CD4-positive, alpha-beta T cell (primary cell): ENCODE measurements at regions not wholly inside any gene's neighbourhood (a gene's known extent, or its start where the extent isn't known, plus 50 kb on each side); places are given as distances from the start of the nearest gene placed in this dataset.

Experiments used
- ATAC-seq: fragments of 200-7000 bp; cut with Tn5 transposase; one replicate; pipeline ENCODE4 v1.10.0; 2022; ENCODE audit warnings: mild to moderate bottlenecking; ENCODE audit not compliant: poor library complexity
- CTCF ChIA-PET: fragments of 350-600 bp; sonication (Branson Sonifier 250); formaldehyde crosslinking; loops from one replicate; lab custom pipeline; 2021; ENCODE audit warnings: antibody characterized with exemption, inconsistent platforms; lab: Charles Lee
- POLR2A ChIA-PET: fragments of 350-600 bp; sonication (Branson Sonifier 250); formaldehyde crosslinking; loops from one replicate; lab custom pipeline; 2021; ENCODE audit warnings: antibody characterized with exemption, inconsistent platforms; lab: Charles Lee
- DNase-seq, 14 experiments: peaks; one replicate each; pipeline ENCODE4 v3.0.0-alpha.2; 2013 to 2020; ENCODE audit warnings: mixed read lengths in 2 of 14
- H3K27ac ChIP-seq, 2 donors: one replicate each; pipeline versions ENCODE4 v1.5.1 to v1.7.0; 2013; ENCODE audit warnings: low read length in 2 of 2, low read depth in 1 of 2, mild to moderate bottlenecking in 1 of 2
- H3K27me3 ChIP-seq, 2 experiments: 1 replicate in 1 of 2; 2 replicates in 1 of 2; pipeline versions ENCODE4 v1.6.1 to v1.7.0; 2013; ENCODE audit warnings: low read length in 2 of 2, control low read depth in 1 of 2, mild to moderate bottlenecking in 1 of 2, moderate library complexity in 1 of 2; ENCODE audit not compliant: insufficient read depth in 2 of 2, control insufficient read depth in 1 of 2
- H3K36me3 ChIP-seq: one replicate; pipeline ENCODE4 v1.6.1; 2013; ENCODE audit warnings: low read length, control low read depth; ENCODE audit not compliant: insufficient read depth
- H3K4me1 ChIP-seq: one replicate; pipeline ENCODE4 v1.6.1; 2013; ENCODE audit warnings: low read length, control low read depth; ENCODE audit not compliant: insufficient read depth
- H3K4me3 ChIP-seq: one replicate; pipeline ENCODE4 v1.5.1; 2013; ENCODE audit warnings: mild to moderate bottlenecking, low read length, moderate library complexity
- H3K9me3 ChIP-seq, 2 experiments: 1 replicate in 1 of 2; 2 replicates in 1 of 2; pipeline versions ENCODE4 v1.6.1 to v1.7.0; 2013; ENCODE audit warnings: low read length in 2 of 2, mild to moderate bottlenecking in 2 of 2, control low read depth in 1 of 2, moderate library complexity in 1 of 2; ENCODE audit not compliant: control insufficient read depth in 1 of 2, insufficient read depth in 1 of 2
- H3K27ac Mint-ChIP-seq: one replicate; pipeline ENCODE4 v1.8.0; 2020; ENCODE audit warnings: mixed read lengths
- H3K27me3 Mint-ChIP-seq: one replicate; pipeline ENCODE4 v1.8.0; 2021; ENCODE audit warnings: mixed read lengths
- H3K36me3 Mint-ChIP-seq: one replicate; pipeline ENCODE4 v1.8.0; 2021; ENCODE audit warnings: low read depth, mixed read lengths
- H3K4me1 Mint-ChIP-seq: one replicate; pipeline ENCODE4 v1.8.0; 2021; ENCODE audit warnings: low read depth, mixed read lengths
- H3K4me3 Mint-ChIP-seq: one replicate; pipeline ENCODE4 v1.8.0; 2020; ENCODE audit warnings: mild to moderate bottlenecking, mixed read lengths
- H3K9me3 Mint-ChIP-seq: one replicate; pipeline ENCODE4 v1.8.0; 2020; ENCODE audit warnings: mixed read lengths
- intact Hi-C, 2 experiments: fragments of 100-400 bp; cut with DNase I in 1 of 2; cut with micrococcal nuclease in 1 of 2; formaldehyde crosslinking; loops; one replicate each; pipeline versions ENCODE4 v1.15.1 to v1.9.0; 2023 to 2025; cut with DNase I, micrococcal nuclease
- TF ChIP-seq, protein P1 (sequence below): fragments of 200-600 bp; IDR thresholded peaks from one replicate; pipeline ENCODE4 v1.8.0; 2022; ENCODE audit warnings: antibody characterized with exemption, mild to moderate bottlenecking

DNA sequence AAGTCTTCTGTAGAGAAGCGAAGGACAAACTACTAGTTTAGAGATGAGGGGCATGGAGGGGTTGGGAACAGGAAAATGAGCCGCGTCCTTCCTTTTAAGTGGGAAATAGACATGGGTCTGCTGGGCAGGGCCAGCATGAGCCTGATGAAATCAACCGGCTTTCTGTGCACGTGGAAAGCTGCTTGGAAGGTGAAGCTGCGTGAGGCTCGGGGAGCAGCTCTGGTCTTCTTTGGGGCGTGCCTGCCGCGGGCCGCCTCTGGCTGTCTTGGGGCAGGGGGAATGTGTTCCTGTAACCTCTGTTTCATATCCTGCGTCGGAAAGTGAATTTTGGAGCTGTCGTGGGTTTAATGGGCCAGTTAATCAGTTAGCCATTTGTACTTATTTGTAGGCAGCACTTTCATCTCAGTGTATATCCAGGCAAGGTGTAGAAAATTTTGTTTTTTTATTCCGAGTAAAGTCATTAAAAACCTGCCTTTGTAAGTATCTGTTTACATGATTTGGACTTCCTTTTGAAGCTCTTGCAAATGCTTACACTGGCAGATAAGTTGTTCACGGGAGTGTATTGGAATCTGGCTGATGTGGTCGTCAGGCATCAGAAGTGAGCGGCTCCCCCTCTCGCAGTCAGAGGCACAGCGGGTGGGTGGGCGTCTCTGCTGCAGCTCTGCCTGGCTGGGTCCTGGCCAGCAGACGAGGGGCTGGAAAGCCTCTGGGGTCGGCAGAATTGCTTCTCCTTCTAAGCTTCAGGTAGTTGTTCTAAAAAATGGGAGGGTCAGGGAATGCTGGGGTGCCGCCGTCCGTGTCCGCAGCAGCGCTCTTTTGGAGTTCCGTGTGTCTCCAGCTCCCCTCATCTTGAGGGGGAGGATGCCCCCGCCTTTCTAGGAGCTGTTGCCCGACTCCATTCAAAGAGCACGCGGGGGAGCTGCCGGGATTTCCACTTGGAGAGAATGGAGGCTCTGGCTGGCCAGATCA lies 70.5 kb upstream of the HGFAC start:
- no peaks in the 10 kb centered on the region for H3K9me3 Mint-ChIP-seq
- intact Hi-C loops, result no loop called here
- H3K4me3 Mint-ChIP-seq, result peak overlapping the region; percentile 74
- H3K27me3 Mint-ChIP-seq, result peaks cover 11% of the 10 kb centered on the region
- H3K27ac Mint-ChIP-seq, result peak overlapping the region; percentile 33
- TF ChIP-seq, protein P1, sequence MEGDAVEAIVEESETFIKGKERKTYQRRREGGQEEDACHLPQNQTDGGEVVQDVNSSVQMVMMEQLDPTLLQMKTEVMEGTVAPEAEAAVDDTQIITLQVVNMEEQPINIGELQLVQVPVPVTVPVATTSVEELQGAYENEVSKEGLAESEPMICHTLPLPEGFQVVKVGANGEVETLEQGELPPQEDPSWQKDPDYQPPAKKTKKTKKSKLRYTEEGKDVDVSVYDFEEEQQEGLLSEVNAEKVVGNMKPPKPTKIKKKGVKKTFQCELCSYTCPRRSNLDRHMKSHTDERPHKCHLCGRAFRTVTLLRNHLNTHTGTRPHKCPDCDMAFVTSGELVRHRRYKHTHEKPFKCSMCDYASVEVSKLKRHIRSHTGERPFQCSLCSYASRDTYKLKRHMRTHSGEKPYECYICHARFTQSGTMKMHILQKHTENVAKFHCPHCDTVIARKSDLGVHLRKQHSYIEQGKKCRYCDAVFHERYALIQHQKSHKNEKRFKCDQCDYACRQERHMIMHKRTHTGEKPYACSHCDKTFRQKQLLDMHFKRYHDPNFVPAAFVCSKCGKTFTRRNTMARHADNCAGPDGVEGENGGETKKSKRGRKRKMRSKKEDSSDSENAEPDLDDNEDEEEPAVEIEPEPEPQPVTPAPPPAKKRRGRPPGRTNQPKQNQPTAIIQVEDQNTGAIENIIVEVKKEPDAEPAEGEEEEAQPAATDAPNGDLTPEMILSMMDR, result no peak
- ATAC-seq (no peak), DNase-seq (no peak)
- peaks cover 68% of the 10 kb centered on the region for H3K4me1 Mint-ChIP-seq
- ChIA-PET POLR2A (interaction anchor here (0.7 kb wide), 1 partner anchor 14 kb away, joined by 3 read pairs; no protein-coding TSS in a partner anchor), CTCF (no interaction called here)
- Histone ChIP-seq H3K9me3 (peaks cover 0 to 16% of the 10 kb centered on the region in 2 experiments), H3K4me1 (peaks cover 55% of the 10 kb centered on the region), H3K36me3 (no peaks in the 10 kb centered on the region), H3K4me3 (no peak overlapping the region), H3K27ac (no peak overlapping the region), H3K27me3 (peaks cover 0 to 9% of the 10 kb centered on the region in 2 experiments)
- peaks cover 5% of the 10 kb centered on the region for H3K36me3 Mint-ChIP-seq

DNA sequence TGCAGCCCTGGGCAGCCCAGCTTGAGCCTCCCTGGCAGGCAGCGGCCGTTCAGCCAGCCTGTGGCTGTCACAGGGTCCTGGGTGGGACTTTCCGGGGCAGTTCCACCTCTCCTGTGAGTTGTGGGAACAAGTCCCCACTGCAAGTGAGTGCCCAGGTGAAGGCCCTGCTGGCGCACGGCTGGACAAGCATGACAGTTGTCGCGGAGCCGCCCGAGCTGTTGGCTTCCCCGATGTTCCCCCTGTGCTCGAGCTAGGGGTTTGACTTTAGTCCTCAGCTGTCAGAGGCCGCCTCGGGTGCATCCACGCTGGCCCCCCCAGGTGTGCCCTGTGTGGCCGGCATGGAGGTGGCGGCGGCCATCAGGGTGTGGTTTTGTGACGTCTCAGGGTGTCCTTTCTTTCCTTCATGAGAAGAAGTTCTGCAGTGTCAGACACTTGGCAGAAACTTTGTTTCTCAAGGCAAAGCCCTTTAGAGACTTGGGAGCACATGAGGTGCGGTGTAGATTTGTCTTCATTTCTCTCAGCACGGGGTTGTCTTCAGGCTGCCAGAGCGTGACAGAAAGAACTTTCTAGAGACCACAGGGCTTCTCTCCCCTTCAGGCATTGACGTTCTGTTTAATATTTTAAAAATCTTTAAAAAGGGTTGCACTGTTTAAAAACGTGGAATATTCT lies 69.4 kb upstream of the HGFAC start:
- intact Hi-C loops, result no loop called here
- Mint-ChIP-seq H3K36me3 (peaks cover 5% of the 10 kb centered on the region), H3K4me3 (peak overlapping the region; percentile 42), H3K4me1 (peaks cover 64% of the 10 kb centered on the region), H3K27ac (peak overlapping the region; percentile 42), H3K9me3 (no peaks in the 10 kb centered on the region), H3K27me3 (peaks cover 11% of the 10 kb centered on the region)
- Histone ChIP-seq H3K36me3 (no peaks in the 10 kb centered on the region), H3K4me1 (peaks cover 55% of the 10 kb centered on the region), H3K4me3 (no peak overlapping the region), H3K27ac (no peak overlapping the region), H3K9me3 (peaks cover 0 to 16% of the 10 kb centered on the region in 2 experiments), H3K27me3 (peaks cover 0 to 9% of the 10 kb centered on the region in 2 experiments)
- ATAC-seq (peak; percentile 11), DNase-seq (peak in 1 of 14 experiments; percentile 13)
- ChIA-PET POLR2A (no interaction called here), CTCF (no interaction called here)
- TF ChIP-seq, protein P1, result no peak

DNA sequence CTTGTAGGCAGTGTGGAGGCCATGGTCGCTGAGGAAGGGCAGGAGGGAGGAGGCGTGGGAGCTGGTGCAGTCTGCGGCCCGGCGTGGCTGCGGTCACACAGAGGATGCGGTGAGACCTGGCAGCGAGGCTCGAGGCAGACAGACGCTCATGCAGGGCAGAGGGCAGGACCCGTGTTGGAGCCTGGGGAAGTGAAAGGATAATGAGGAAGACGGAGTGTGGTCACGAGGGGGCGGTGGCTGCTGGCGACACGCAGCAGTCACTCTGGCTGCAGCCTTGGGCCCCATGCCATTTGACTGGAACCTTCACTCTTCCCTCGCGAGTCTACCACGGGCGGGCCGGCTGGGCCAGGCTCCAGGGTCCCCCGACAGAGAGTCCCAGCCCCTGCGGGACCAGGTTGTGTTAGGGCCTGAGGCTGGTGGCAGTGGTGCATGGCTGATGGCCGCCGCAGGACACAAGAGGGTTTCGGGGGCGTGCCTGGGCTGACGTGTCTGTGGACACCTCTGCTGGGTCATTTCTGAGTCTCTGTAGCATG lies 68.8 kb upstream of the HGFAC start:
- peaks cover 0 to 9% of the 10 kb centered on the region in 2 experiments for H3K27me3 ChIP-seq
- peak; percentile 33 for ATAC-seq
- no peaks in the 10 kb centered on the region for H3K9me3 Mint-ChIP-seq
- peaks cover 0 to 16% of the 10 kb centered on the region in 2 experiments for H3K9me3 ChIP-seq
- CTCF ChIA-PET, result no interaction called here
- TF ChIP-seq, protein P1, result no peak
- no peak overlapping the region for H3K4me3 ChIP-seq
- H3K4me3 Mint-ChIP-seq, result peak overlapping the region; percentile 42
- intact Hi-C loops, result no loop called here
- H3K27ac Mint-ChIP-seq, result peak overlapping the region; percentile 42
- POLR2A ChIA-PET, result no interaction called here
- H3K27ac ChIP-seq, result no peak overlapping the region
- peaks cover 60% of the 10 kb centered on the region for H3K4me1 Mint-ChIP-seq
- peaks cover 53% of the 10 kb centered on the region for H3K4me1 ChIP-seq
- H3K27me3 Mint-ChIP-seq, result peaks cover 11% of the 10 kb centered on the region
- H3K36me3 ChIP-seq, result no peaks in the 10 kb centered on the region
- DNase-seq, result peak in 4 of 14 experiments; percentile 16 to 78 (median 56)
- peaks cover 11% of the 10 kb centered on the region for H3K36me3 Mint-ChIP-seq
